IMR-90 (cell line): ENCODE measurements at regions not wholly inside any gene's neighbourhood (a gene's known extent, or its start where the extent isn't known, plus 50 kb on each side); places are given as distances from the start of the nearest gene placed in this dataset.

Source experiments
- ATAC-seq: fragments of 200-7000 bp; cut with Tn5 transposase; 2 replicates; pipeline ENCODE4 v1.9.1; 2020; ENCODE audit warnings: low read depth, mild to moderate bottlenecking, moderate library complexity
- BruUV-seq: library from RNA; stranded (reverse); fragments of 400-500 nt; replicated peaks from 2 replicates; lab custom pipeline; 2021; lab: Mats Ljungman, UMichigan
- CTCF ChIA-PET: fragments of 300-600 bp; formaldehyde crosslinking; extraction: SDS; loops from one replicate; lab custom pipeline; 2021; ENCODE audit warnings: antibody characterized with exemption; lab: Yijun Ruan, JAX
- POLR2A ChIA-PET: fragments of 300-600 bp; sonication (Branson Sonifier 250); formaldehyde crosslinking; loops from one replicate; lab custom pipeline; 2022; ENCODE audit warnings: antibody characterized with exemption; ENCODE audit not compliant: unreplicated experiment; lab: Charles Lee
- DNase-seq: peaks from one replicate; pipeline ENCODE4 v3.0.0; 2013
- H2AFZ ChIP-seq: replicated peaks from 2 replicates; pipeline ENCODE3; 2013; ENCODE audit warnings: low read length, mild to moderate bottlenecking; ENCODE audit not compliant: poor library complexity
- H2AK5ac ChIP-seq: 2 replicates; pipeline ENCODE4 v1.6.1; 2013; ENCODE audit warnings: low read depth, low read length, inconsistent platforms
- H2AK9ac ChIP-seq: replicated peaks from 2 replicates; pipeline ENCODE3; 2013; ENCODE audit warnings: mild to moderate bottlenecking, low read depth, low read length, moderate library complexity; ENCODE audit not compliant: poor library complexity
- H2BK120ac ChIP-seq: 2 replicates; pipeline ENCODE4 v1.6.1; 2013; ENCODE audit warnings: low read depth, low read length, inconsistent platforms
- H2BK15ac ChIP-seq: 3 replicates; pipeline ENCODE4 v1.6.1; 2013; ENCODE audit warnings: low read depth, low read length, inconsistent platforms
- H2BK20ac ChIP-seq: 2 replicates; pipeline ENCODE4 v1.6.1; 2013; ENCODE audit warnings: low read depth, mild to moderate bottlenecking, inconsistent platforms, low read length, moderate library complexity
- H2BK5ac ChIP-seq: 2 replicates; pipeline ENCODE4 v1.6.1; 2013; ENCODE audit warnings: mild to moderate bottlenecking, low read depth, low read length, inconsistent platforms; ENCODE audit not compliant: poor library complexity, severe bottlenecking
- H3K14ac ChIP-seq: replicated peaks from 2 replicates; pipeline ENCODE4 v1.6.1; 2013; ENCODE audit warnings: low read depth, low read length, inconsistent platforms
- H3K18ac ChIP-seq: 2 replicates; pipeline ENCODE4 v1.6.1; 2013; ENCODE audit warnings: low read depth, low read length, control low read depth
- H3K23ac ChIP-seq: 2 replicates; pipeline ENCODE4 v1.6.1; 2013; ENCODE audit warnings: low read depth, low read length, inconsistent platforms
- H3K27ac ChIP-seq: 2 replicates; pipeline ENCODE4 v1.5.1; 2013; ENCODE audit warnings: mild to moderate bottlenecking, control low read depth, low read length; ENCODE audit not compliant: insufficient read depth
- H3K27me3 ChIP-seq: 2 replicates; pipeline ENCODE4 v1.6.1; 2013; ENCODE audit warnings: low read length; ENCODE audit not compliant: control insufficient read depth, insufficient read depth
- H3K36me3 ChIP-seq: 2 replicates; pipeline ENCODE4 v1.6.1; 2013; ENCODE audit warnings: low read length, mixed read lengths; ENCODE audit not compliant: control insufficient read depth, insufficient read depth
- H3K4ac ChIP-seq: 2 replicates; pipeline ENCODE4 v1.6.1; 2013; ENCODE audit warnings: low read depth, low read length, inconsistent platforms
- H3K4me1 ChIP-seq: 2 replicates; pipeline ENCODE4 v1.6.1; 2013; ENCODE audit warnings: low read length, mixed read lengths; ENCODE audit not compliant: control insufficient read depth, insufficient read depth
- H3K4me2 ChIP-seq: 2 replicates; pipeline ENCODE4 v1.6.1; 2013; ENCODE audit warnings: low read depth, mild to moderate bottlenecking, control low read depth, low read length, moderate library complexity
- H3K4me3 ChIP-seq: 2 replicates; pipeline ENCODE4 v1.5.1; 2013; ENCODE audit warnings: low read depth, mild to moderate bottlenecking, control low read depth, low read length, moderate library complexity; ENCODE audit not compliant: insufficient read depth
- H3K56ac ChIP-seq: 2 replicates; pipeline ENCODE4 v1.6.1; 2013; ENCODE audit warnings: low read length, inconsistent platforms; ENCODE audit not compliant: insufficient read depth; ENCODE audit errors: extremely low read depth
- H3K79me1 ChIP-seq, 2 experiments: 2 replicates each; pipeline ENCODE4 v1.6.1; 2013; ENCODE audit warnings: low read length in 2 of 2, inconsistent platforms in 1 of 2, low read depth in 1 of 2
- H3K9ac ChIP-seq: 2 replicates; pipeline ENCODE4 v1.6.1; 2013; ENCODE audit warnings: low read depth, low read length, control low read depth
- H3K9me1 ChIP-seq: 2 replicates; pipeline ENCODE4 v1.6.1; 2013; ENCODE audit warnings: low read length, inconsistent platforms; ENCODE audit not compliant: insufficient read depth
- H3K9me3 ChIP-seq: 2 replicates; pipeline ENCODE4 v1.6.1; 2013; ENCODE audit warnings: low read length; ENCODE audit not compliant: control insufficient read depth, insufficient read depth
- H4K20me1 ChIP-seq: 2 replicates; pipeline ENCODE4 v1.6.1; 2013; ENCODE audit warnings: low read length, inconsistent platforms; ENCODE audit not compliant: insufficient read depth
- H4K5ac ChIP-seq: 2 replicates; pipeline ENCODE4 v1.6.1; 2013; ENCODE audit warnings: mild to moderate bottlenecking, low read depth, low read length, control low read depth
- H4K8ac ChIP-seq, 2 experiments: 2 replicates each; pipeline ENCODE4 v1.6.1; 2013; ENCODE audit warnings: low read depth in 2 of 2, low read length in 2 of 2, control low read depth in 1 of 2, inconsistent platforms in 1 of 2
- H4K91ac ChIP-seq: 2 replicates; pipeline ENCODE4 v1.6.1; 2013; ENCODE audit warnings: low read depth, low read length, inconsistent platforms; ENCODE audit not compliant: insufficient read depth
- CHD1 ChIP-seq: IDR thresholded peaks from 2 replicates; pipeline ENCODE4 v1.6.1; 2012; ENCODE audit warnings: low read depth, low read length, improper control_type of control experiment
- CTCF ChIP-seq: conservative IDR thresholded peaks from 2 replicates; pipeline ENCODE4 v1.5.1; 2012; ENCODE audit warnings: mild to moderate bottlenecking, low read depth, low read length, improper control_type of control experiment
- FOS ChIP-seq: fragments of 150-350 bp; IDR thresholded peaks from 2 replicates; pipeline ENCODE4 v1.6.1; 2016; ENCODE audit warnings: low read depth, low read length
- MAFK ChIP-seq: IDR thresholded peaks from 2 replicates; pipeline ENCODE4 v1.6.1; 2012; ENCODE audit warnings: low read depth, low read length, improper control_type of control experiment
- MAZ ChIP-seq: IDR thresholded peaks from 2 replicates; pipeline ENCODE4 v1.6.1; 2012; ENCODE audit warnings: low read depth, mild to moderate bottlenecking, low read length, improper control_type of control experiment, moderate library complexity, borderline replicate concordance
- NFE2L2 ChIP-seq: fragments of 150-350 bp; IDR thresholded peaks from 2 replicates; pipeline ENCODE4 v1.6.1; 2016; ENCODE audit warnings: low read depth, mild to moderate bottlenecking, low read length
- POLR2A ChIP-seq: IDR thresholded peaks from 2 replicates; pipeline ENCODE4 v1.6.1; 2012; ENCODE audit warnings: mild to moderate bottlenecking, low read depth, low read length
- RCOR1 ChIP-seq: IDR thresholded peaks from 2 replicates; pipeline ENCODE4 v1.6.1; 2012; ENCODE audit warnings: mild to moderate bottlenecking, low read length, improper control_type of control experiment; ENCODE audit not compliant: insufficient replicate concordance
- WGBS, 2 experiments: methylation state at CpG; one replicate each; pipeline versions ENCODE4 v1.1.5 to v1.1.7; 2013; ENCODE audit warnings: missing lambda C conversion rate in 2 of 2; ENCODE audit not compliant: insufficient read length in 1 of 2; ENCODE audit errors: extremely low coverage in 2 of 2; 5-methylcytosine and 5-hydroxymethylcytosine counted together
- dilution Hi-C: fragments of 300-500 bp; cut with HindIII; formaldehyde crosslinking; loops from one replicate; pipeline ENCODE4 v1.14.3; 2018; ENCODE audit warnings: low sequenced_read_pairs; ENCODE audit not compliant: unreplicated experiment
- in situ Hi-C: fragments of 300-500 bp; cut with MboI; formaldehyde crosslinking; loops from 3 replicates; pipeline ENCODE4 v1.14.3; 2019; ENCODE audit warnings: low sequenced_read_pairs, inconsistent platforms, mixed read lengths
- intact Hi-C: fragments of 100-400 bp; cut with micrococcal nuclease; formaldehyde crosslinking; loops from 2 replicates; pipeline ENCODE4 v1.10.0; 2022

DNA sequence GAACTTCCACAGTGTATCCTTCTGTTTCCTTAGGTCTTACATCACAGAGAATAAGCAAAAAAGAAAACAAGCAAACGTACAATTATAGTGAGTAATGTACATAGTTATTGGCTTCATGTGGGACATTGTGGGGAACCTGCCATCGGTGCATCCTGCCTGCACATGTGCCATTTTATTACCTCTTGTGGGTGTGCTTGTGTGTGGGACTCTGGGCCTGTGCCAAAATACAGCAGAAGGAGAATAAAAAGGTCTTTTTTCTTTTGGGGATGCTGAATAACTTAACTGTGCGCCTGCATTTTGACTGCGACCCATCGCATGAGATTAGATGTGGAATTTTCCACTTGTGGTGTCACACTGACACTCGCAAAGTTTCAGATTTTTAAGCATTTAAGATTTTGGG is 169.6 kb upstream of the DCBLD2 start:
- 100% methylated on average over 4 of the region's 6 CpGs; no CpG with 5 or more reads in 1 of the 2 experiments for WGBS, 2 experiments
- Histone ChIP-seq H3K4me2 (no peak overlapping the region), H3K9me1 (no peaks in the 10 kb centered on the region), H3K9me3 (no peaks in the 10 kb centered on the region), H3K18ac (no peak overlapping the region), H3K56ac (no peak overlapping the region), H4K5ac (no peak overlapping the region), H2AK5ac (no peak overlapping the region), H2BK20ac (no peak overlapping the region), H3K14ac (no peak overlapping the region; the same call in 1 of the 2 replicates), H3K27me3 (peaks cover 9% of the 10 kb centered on the region), H3K27ac (no peak overlapping the region), H3K4me1 (no peaks in the 10 kb centered on the region), H3K36me3 (no peaks in the 10 kb centered on the region), H4K91ac (no peak overlapping the region), H3K79me1 (no peaks in the 10 kb centered on the region), H4K8ac (no peak overlapping the region), H4K20me1 (no peaks in the 10 kb centered on the region), H2BK15ac (no peak overlapping the region), H2BK5ac (no peak overlapping the region), H2BK120ac (no peak overlapping the region), H3K4ac (no peak overlapping the region), H3K9ac (no peak overlapping the region), H3K23ac (no peak overlapping the region), H2AFZ (no peak overlapping the region), H2AK9ac (no peak overlapping the region), H3K4me3 (no peak overlapping the region)
- POLR2A ChIA-PET = no interaction called here
- dilution Hi-C loops (no loop called here), in situ Hi-C loops (no loop called here), intact Hi-C loops (no loop called here)
- ATAC-seq (no peak), DNase-seq (no peak)
- CTCF ChIA-PET = no interaction called here
- TF ChIP-seq CTCF (no peak), MAFK (no peak), RCOR1 (no peak), FOS (no peak), POLR2A (no peak), CHD1 (no peak), NFE2L2 (no peak), MAZ (no peak)
- no TSS peak for BruUV-seq
